C4-2B (cell line): ENCODE measurements at regions not wholly inside any gene's neighbourhood (a gene's known extent, or its start where the extent isn't known, plus 50 kb on each side); places are given as distances from the start of the nearest gene placed in this dataset.
"Not testable (repeated sequence)": the region's sequence is repeated elsewhere in the genome, so short reads cannot be mapped to it uniquely, and the experiment has no call there.

Experiments
- H3K27ac ChIP-seq: fragments of 450-650 bp; 2 replicates; pipeline ENCODE4 v1.5.1; 2017
- CTCF ChIP-seq: fragments of 450-650 bp; conservative IDR thresholded peaks from 2 replicates; pipeline ENCODE4 v1.5.1; 2017; ENCODE audit warnings: mild to moderate bottlenecking
- ZFX ChIP-seq: fragments of 450-650 bp; IDR thresholded peaks from 2 replicates; pipeline ENCODE4 v1.6.1; 2017

- no peak for TF ChIP-seq CTCF
- TF ChIP-seq ZFX: no peak
These were observed 170.8 kb upstream of the FBN2 start for GRCh38 chr5:128708841-128709240.

GRCh38 chr5:128711216-128711615 lies 173.2 kb upstream of the FBN2 start:
- TF ChIP-seq CTCF (no peak), ZFX (no peak)
- no peak overlapping the region for H3K27ac ChIP-seq

More at GRCh38 chr5:128708841-128709240, 170.8 kb upstream of the FBN2 start:
- H3K27ac ChIP-seq: no peak overlapping the region

GRCh38 chr5:128714551-128714950 lies 176.5 kb upstream of the FBN2 start:
- TF ChIP-seq CTCF (no peak), ZFX (no peak)
- no peak overlapping the region for H3K27ac ChIP-seq

- TF ChIP-seq ZFX: no peak
- TF ChIP-seq CTCF: no peak
- H3K27ac ChIP-seq: no peak overlapping the region
These were observed 184.5 kb upstream of the FBN2 start for GRCh38 chr5:128722551-128722950.

- H3K27ac ChIP-seq: not testable (repeated sequence)
These were observed 192.0 kb upstream of the FBN2 start for GRCh38 chr5:128730021-128730420.

GRCh38 chr5:128735656-128736055 lies 197.6 kb upstream of the FBN2 start:
- not testable (repeated sequence) for H3K27ac ChIP-seq

- H3K27ac ChIP-seq: no peak overlapping the region
- TF ChIP-seq CTCF: no peak
- TF ChIP-seq ZFX: no peak
These were observed 198.5 kb upstream of the FBN2 start for GRCh38 chr5:128736553-128736952.

- no peak overlapping the region for H3K27ac ChIP-seq
- no peak for TF ChIP-seq CTCF
- TF ChIP-seq ZFX: no peak
These were observed 211.3 kb upstream of the FBN2 start for GRCh38 chr5:128749136-128749898.
